Neuronal stem cell (in vitro differentiated cells): ENCODE measurements at regions not wholly inside any gene's neighbourhood (a gene's known extent, or its start where the extent isn't known, plus 50 kb on each side); places are given as distances from the start of the nearest gene placed in this dataset.

Source experiments
- DNase-seq: peaks from one replicate; pipeline ENCODE4 v3.0.0-alpha.2; 2013; ENCODE audit warnings: low spot score
- H2AFZ ChIP-seq: one replicate; pipeline ENCODE4 v1.6.1; 2013; ENCODE audit warnings: mild to moderate bottlenecking, low read length, inconsistent platforms
- H2AK5ac ChIP-seq: 2 replicates; pipeline ENCODE4 v1.6.1; 2013; ENCODE audit warnings: low read depth, mild to moderate bottlenecking, inconsistent platforms, low read length, moderate library complexity, mixed read lengths
- H2BK120ac ChIP-seq: 2 replicates; pipeline ENCODE4 v1.6.1; 2013; ENCODE audit warnings: low read depth, mild to moderate bottlenecking, inconsistent platforms, low read length, moderate library complexity, mixed read lengths
- H2BK12ac ChIP-seq: one replicate; pipeline ENCODE4 v1.6.1; 2013; ENCODE audit warnings: low read length, inconsistent platforms
- H2BK15ac ChIP-seq: 2 replicates; pipeline ENCODE4 v1.6.1; 2013; ENCODE audit warnings: mild to moderate bottlenecking, low read length, inconsistent platforms, mixed read lengths
- H2BK5ac ChIP-seq: one replicate; pipeline ENCODE4 v1.6.1; 2013; ENCODE audit warnings: inconsistent platforms, mild to moderate bottlenecking, low read length, moderate library complexity
- H3K14ac ChIP-seq: one replicate; pipeline ENCODE4 v1.6.1; 2013; ENCODE audit warnings: low read length, inconsistent platforms
- H3K18ac ChIP-seq: 2 replicates; pipeline ENCODE4 v1.6.1; 2013; ENCODE audit warnings: low read length, inconsistent platforms
- H3K23ac ChIP-seq: 2 replicates; pipeline ENCODE4 v1.6.1; 2013; ENCODE audit warnings: low read depth, mild to moderate bottlenecking, mixed read lengths, low read length, inconsistent platforms; ENCODE audit not compliant: poor library complexity
- H3K27ac ChIP-seq: replicated peaks from 3 replicates; pipeline ENCODE4 v1.5.1; 2013; ENCODE audit warnings: low read length, inconsistent platforms
- H3K27me3 ChIP-seq, 3 experiments: 2 replicates each; pipeline ENCODE4 v1.6.1; 2013; ENCODE audit warnings: low read length in 3 of 3, mild to moderate bottlenecking in 2 of 3, inconsistent platforms in 1 of 3, low read depth in 1 of 3, mixed read lengths in 1 of 3, moderate library complexity in 1 of 3; ENCODE audit not compliant: control insufficient read depth in 3 of 3, insufficient read depth in 3 of 3
- H3K36me3 ChIP-seq, 2 donors: replicated peaks in 1 of 2; 2 replicates each; pipeline ENCODE4 v1.6.1; 2013; ENCODE audit warnings: low read length in 2 of 2; ENCODE audit not compliant: control insufficient read depth in 2 of 2, insufficient read depth in 2 of 2
- H3K4ac ChIP-seq: 2 replicates; pipeline ENCODE4 v1.6.1; 2013; ENCODE audit warnings: inconsistent platforms, mild to moderate bottlenecking, low read length, moderate library complexity
- H3K4me1 ChIP-seq, 2 donors: 1 replicate in 1 of 2; 2 replicates in 1 of 2; pipeline ENCODE4 v1.6.1; 2013; ENCODE audit warnings: low read length in 2 of 2, low read depth in 1 of 2; ENCODE audit not compliant: control insufficient read depth in 2 of 2, insufficient read depth in 1 of 2
- H3K4me2 ChIP-seq: one replicate; pipeline ENCODE4 v1.6.1; 2013; ENCODE audit warnings: mild to moderate bottlenecking, low read length, inconsistent platforms; ENCODE audit not compliant: insufficient read depth, poor library complexity, severe bottlenecking
- H3K4me3 ChIP-seq, 2 donors: 2 replicates each; pipeline ENCODE4 v1.5.1; 2013; ENCODE audit warnings: low read length in 2 of 2, mild to moderate bottlenecking in 2 of 2, inconsistent platforms in 1 of 2, moderate library complexity in 1 of 2
- H3K79me1 ChIP-seq: one replicate; pipeline ENCODE4 v1.6.1; 2013; ENCODE audit warnings: low read depth, mild to moderate bottlenecking, inconsistent platforms, low read length, moderate library complexity
- H3K9ac ChIP-seq: one replicate; pipeline ENCODE4 v1.6.1; 2013; ENCODE audit warnings: mild to moderate bottlenecking, low read depth, low read length, inconsistent platforms; ENCODE audit not compliant: poor library complexity
- H3K9me3 ChIP-seq, 2 donors: replicated peaks in 1 of 2; 2 replicates each; pipeline versions ENCODE3 to v1.6.1; 2013; ENCODE audit warnings: low read length in 2 of 2, mild to moderate bottlenecking in 2 of 2, inconsistent platforms in 1 of 2, low read depth in 1 of 2, mixed read lengths in 1 of 2, moderate library complexity in 1 of 2; ENCODE audit not compliant: control insufficient read depth in 2 of 2, insufficient read depth in 1 of 2
- H4K8ac ChIP-seq: one replicate; pipeline ENCODE4 v1.6.1; 2013; ENCODE audit warnings: low read depth, mild to moderate bottlenecking, inconsistent platforms, low read length, moderate library complexity
- H4K91ac ChIP-seq: one replicate; pipeline ENCODE4 v1.6.1; 2013; ENCODE audit warnings: low read length, low read depth, mild to moderate bottlenecking, inconsistent platforms; ENCODE audit not compliant: poor library complexity
- WGBS, 2 donors: extraction: QIAGEN DNeasy Blood & Tissue Kit; methylation state at CpG; one replicate each; pipeline ENCODE4 v1.1.7; 2013; ENCODE audit warnings: missing lambda C conversion rate in 2 of 2, mixed read lengths in 1 of 2; ENCODE audit not compliant: insufficient read length in 2 of 2, insufficient replicate concordance in 1 of 2; ENCODE audit errors: extremely low coverage in 2 of 2; 5-methylcytosine and 5-hydroxymethylcytosine counted together

DNA sequence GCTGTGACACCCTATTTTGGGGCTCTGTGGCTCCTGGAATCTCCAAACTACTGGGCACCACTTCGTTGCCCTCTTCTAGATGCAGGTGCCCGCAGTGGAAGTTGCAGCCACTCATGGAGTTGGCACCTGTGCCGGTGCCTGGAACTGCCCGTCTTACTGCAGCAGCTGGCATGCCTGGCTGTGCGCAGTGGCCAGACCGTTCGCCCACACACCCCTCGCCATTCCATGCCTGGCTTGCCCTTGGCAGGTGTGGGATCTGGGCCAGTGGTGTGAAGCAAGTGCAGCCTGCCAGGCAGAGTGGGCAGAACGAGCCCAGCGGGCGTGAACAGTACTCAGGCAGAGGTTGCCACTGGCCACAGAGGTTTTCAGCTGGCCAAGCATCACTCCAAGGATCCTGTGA, 1286.7 kb downstream of the ROBO1 start:
- H3K27me3 ChIP-seq = no peaks in the 10 kb centered on the region
- no peak overlapping the region for H4K91ac ChIP-seq
- peak overlapping the region; percentile 49 for H2BK15ac ChIP-seq
- H3K9ac ChIP-seq = peak overlapping the region; percentile 70
- no peaks in the 10 kb centered on the region for H3K79me1 ChIP-seq
- peaks cover 0 to 3% of the 10 kb centered on the region in 2 donors for H3K9me3 ChIP-seq
- WGBS, 2 donors = no CpG with 5 or more reads among the region's 11 CpGs
- H2BK12ac ChIP-seq = no peak overlapping the region
- H3K4me1 ChIP-seq = no peaks in the 10 kb centered on the region
- H3K14ac ChIP-seq = peak overlapping the region; percentile 25
- H2AK5ac ChIP-seq = peak overlapping the region; percentile 65
- peak overlapping the region; percentile 76 for H3K4ac ChIP-seq
- no peak overlapping the region for H4K8ac ChIP-seq
- no peak overlapping the region for H3K27ac ChIP-seq
- no peaks in the 10 kb centered on the region for H3K36me3 ChIP-seq
- H2AFZ ChIP-seq = no peak overlapping the region
- peak overlapping the region in 1 of 2 donors; percentile 42 for H3K4me3 ChIP-seq
- H3K4me2 ChIP-seq = no peak overlapping the region
- H3K18ac ChIP-seq = peak overlapping the region; percentile 65
- peak overlapping the region; percentile 85 for H3K23ac ChIP-seq
- DNase-seq = no peak
- H2BK5ac ChIP-seq = no peak overlapping the region
- H2BK120ac ChIP-seq = no peak overlapping the region

DNA sequence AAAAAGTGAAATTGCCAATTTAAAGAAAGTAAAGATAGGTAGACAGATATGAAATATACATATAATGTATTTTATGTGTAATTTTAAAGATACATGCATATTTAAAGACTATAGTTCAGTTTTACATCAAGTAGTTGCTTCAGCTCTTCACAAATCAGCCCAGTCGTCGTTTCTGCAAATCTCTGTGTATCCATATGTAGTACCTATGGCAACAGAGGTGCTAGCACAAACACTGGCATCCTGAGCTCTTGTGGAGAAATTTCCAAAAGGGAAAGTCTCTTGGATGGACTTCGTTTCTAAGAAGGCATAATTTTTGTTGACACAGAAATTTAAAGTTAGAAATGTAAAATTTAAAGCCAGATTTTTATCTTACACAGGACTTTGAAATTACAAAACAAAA, 1284.7 kb downstream of the ROBO1 start:
- Histone ChIP-seq H2BK5ac (no peak overlapping the region), H2BK15ac (no peak overlapping the region), H3K4me1 (no peaks in the 10 kb centered on the region), H2AFZ (no peak overlapping the region), H3K14ac (no peak overlapping the region), H3K27ac (no peak overlapping the region), H4K91ac (no peak overlapping the region), H3K4me3 (no peak overlapping the region), H3K9me3 (peaks cover 0 to 8% of the 10 kb centered on the region in 2 donors), H2AK5ac (no peak overlapping the region), H3K4me2 (no peak overlapping the region), H3K9ac (no peak overlapping the region), H3K79me1 (no peaks in the 10 kb centered on the region), H3K4ac (no peak overlapping the region), H3K18ac (no peak overlapping the region), H2BK12ac (no peak overlapping the region), H2BK120ac (no peak overlapping the region), H3K23ac (no peak overlapping the region), H3K27me3 (no peaks in the 10 kb centered on the region), H3K36me3 (no peaks in the 10 kb centered on the region), H4K8ac (no peak overlapping the region)
- WGBS, 2 donors = no CpG with 5 or more reads among the region's 3 CpGs
- DNase-seq = no peak

DNA sequence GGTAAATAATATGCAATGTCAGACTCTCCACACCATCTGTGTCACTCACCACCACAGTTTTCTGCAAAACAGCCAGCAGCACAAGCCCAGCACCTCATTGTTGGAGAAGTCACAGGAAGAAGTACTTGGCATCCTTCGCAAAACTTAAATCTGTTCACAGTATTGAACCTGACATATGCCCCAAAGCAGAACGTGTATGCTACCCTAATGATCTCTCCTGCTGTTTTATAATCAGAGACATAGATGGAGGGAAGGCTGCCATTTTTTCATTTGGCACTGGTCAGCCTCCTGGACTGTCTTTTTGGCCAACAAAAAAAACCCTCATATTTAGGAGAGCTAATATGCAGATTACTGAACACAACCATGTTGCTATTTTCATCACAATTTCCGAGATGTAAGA, 1272.9 kb downstream of the ROBO1 start:
- no peak overlapping the region for H4K8ac ChIP-seq
- H2BK5ac ChIP-seq = no peak overlapping the region
- H3K27ac ChIP-seq = no peak overlapping the region
- H3K36me3 ChIP-seq = no peaks in the 10 kb centered on the region
- H2BK120ac ChIP-seq = no peak overlapping the region
- H3K23ac ChIP-seq = no peak overlapping the region
- H3K4me1 ChIP-seq = no peaks in the 10 kb centered on the region
- H3K4me2 ChIP-seq = no peak overlapping the region
- no peak overlapping the region for H3K14ac ChIP-seq
- no peak overlapping the region for H2BK12ac ChIP-seq
- no peak overlapping the region for H3K4me3 ChIP-seq
- WGBS, 2 donors = no CpG with 5 or more reads among the region's 3 CpGs
- H2BK15ac ChIP-seq = no peak overlapping the region
- H3K18ac ChIP-seq = no peak overlapping the region
- H4K91ac ChIP-seq = no peak overlapping the region
- no peak overlapping the region for H3K4ac ChIP-seq
- H3K9ac ChIP-seq = no peak overlapping the region
- no peaks in the 10 kb centered on the region for H3K79me1 ChIP-seq
- no peak overlapping the region for H2AFZ ChIP-seq
- no peaks in the 10 kb centered on the region for H3K9me3 ChIP-seq
- DNase-seq = no peak
- H3K27me3 ChIP-seq = no peaks in the 10 kb centered on the region
- H2AK5ac ChIP-seq = no peak overlapping the region

DNA sequence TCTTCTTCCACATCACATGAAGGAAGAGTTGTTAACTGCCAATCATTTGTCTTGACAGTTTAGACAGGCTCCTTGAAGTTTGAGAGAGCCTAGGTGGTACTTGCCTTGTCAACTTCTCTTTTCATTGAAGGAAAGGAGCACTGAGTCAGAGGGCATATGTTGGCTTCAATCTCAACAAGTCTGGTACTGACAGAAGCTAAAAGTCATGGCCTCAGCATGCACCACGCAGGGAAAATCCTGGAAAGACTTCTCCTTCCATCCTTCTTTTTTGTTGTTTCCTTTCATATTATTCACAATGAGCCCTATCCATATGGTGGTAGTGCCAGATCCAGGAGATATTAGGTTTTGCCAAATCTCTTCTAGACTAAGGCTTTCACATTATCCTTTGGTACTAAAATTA, 1272.5 kb downstream of the ROBO1 start:
- Histone ChIP-seq H4K91ac (no peak overlapping the region), H3K27me3 (no peaks in the 10 kb centered on the region), H2AK5ac (no peak overlapping the region), H3K4me3 (no peak overlapping the region), H4K8ac (no peak overlapping the region), H2BK15ac (no peak overlapping the region), H3K14ac (no peak overlapping the region), H2AFZ (no peak overlapping the region), H3K4me1 (no peaks in the 10 kb centered on the region), H3K27ac (no peak overlapping the region), H2BK12ac (no peak overlapping the region), H3K9ac (no peak overlapping the region), H3K4ac (no peak overlapping the region), H2BK120ac (no peak overlapping the region), H3K4me2 (no peak overlapping the region), H3K9me3 (no peaks in the 10 kb centered on the region), H3K18ac (no peak overlapping the region), H3K23ac (no peak overlapping the region), H3K36me3 (no peaks in the 10 kb centered on the region), H2BK5ac (no peak overlapping the region), H3K79me1 (no peaks in the 10 kb centered on the region)
- WGBS, 2 donors = no CpG with 5 or more reads among the region's 1 CpG
- no peak for DNase-seq
